ENCODE measurements at regions not wholly inside any gene's neighbourhood (a gene's known extent, or its start where the extent isn't known, plus 50 kb on each side); places are given as distances from the start of the nearest gene placed in this dataset.

DNA sequence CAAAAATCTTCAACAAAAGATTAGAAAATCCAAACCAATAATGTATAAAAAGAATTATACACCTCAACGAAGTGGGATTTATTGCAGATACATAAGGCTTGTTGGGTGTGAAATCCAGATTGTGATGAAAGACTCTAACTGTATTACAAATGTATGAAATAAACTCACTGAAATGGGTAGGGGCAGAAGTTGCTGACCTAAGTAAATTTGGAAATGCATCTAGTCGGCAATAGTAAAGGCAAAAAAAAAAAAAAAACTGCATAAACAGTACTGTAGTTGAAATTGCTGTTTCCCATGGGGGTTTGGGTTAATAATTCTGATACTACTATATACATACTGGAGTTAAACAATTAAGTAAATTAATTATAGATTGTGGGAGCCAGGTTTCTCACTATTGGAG, 130.7 kb upstream of the MAGEB18 start:
- CTCF ChIA-PET: no interaction called here
- ATAC-seq (no peak), DNase-seq (ENCODE audit: low spot score) (no peak)
- POLR2A ChIA-PET: no interaction called here
- Mint-ChIP-seq H3K4me1 (peaks cover 3% of the 10 kb centered on the region; the same call in 1 of the 2 replicates), H3K9me3 (no peaks in the 10 kb centered on the region), H3K27me3 (ENCODE audit: low read depth) (no peaks in the 10 kb centered on the region), H3K27ac (no peak overlapping the region), H3K36me3 (no peaks in the 10 kb centered on the region), H3K4me3 (no peak overlapping the region)
- TF ChIP-seq, protein P1, sequence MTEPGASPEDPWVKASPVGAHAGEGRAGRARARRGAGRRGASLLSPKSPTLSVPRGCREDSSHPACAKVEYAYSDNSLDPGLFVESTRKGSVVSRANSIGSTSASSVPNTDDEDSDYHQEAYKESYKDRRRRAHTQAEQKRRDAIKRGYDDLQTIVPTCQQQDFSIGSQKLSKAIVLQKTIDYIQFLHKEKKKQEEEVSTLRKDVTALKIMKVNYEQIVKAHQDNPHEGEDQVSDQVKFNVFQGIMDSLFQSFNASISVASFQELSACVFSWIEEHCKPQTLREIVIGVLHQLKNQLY (CRISPR knock-in tag; IDR thresholded peaks at IDR 0.05): no peak
- TF ChIP-seq NR2C2 (CRISPR knock-in tag; IDR thresholded peaks at IDR 0.05) (no peak), SP1 (CRISPR knock-in tag; conservative IDR thresholded peaks at IDR 0.05) (no peak), ZNF317 (CRISPR knock-in tag; IDR thresholded peaks at IDR 0.05; ENCODE audit: borderline replicate concordance, low read depth) (no peak), EMX1 (CRISPR knock-in tag; IDR thresholded peaks at IDR 0.05) (no peak), ATF1 (CRISPR knock-in tag; IDR thresholded peaks at IDR 0.05) (no peak), MYBL2 (CRISPR knock-in tag; IDR thresholded peaks at IDR 0.05) (no peak), GTF2I (CRISPR knock-in tag; conservative IDR thresholded peaks at IDR 0.05) (no peak), MXD4 (CRISPR knock-in tag; IDR thresholded peaks at IDR 0.05; ENCODE audit: borderline replicate concordance) (no peak), ZNF138 (CRISPR knock-in tag; conservative IDR thresholded peaks at IDR 0.05) (no peak), ZNF396 (CRISPR knock-in tag; IDR thresholded peaks at IDR 0.05; ENCODE audit: borderline replicate concordance) (no peak), CREM (CRISPR knock-in tag; IDR thresholded peaks at IDR 0.05) (no peak)
- TF ChIP-seq, protein P2, sequence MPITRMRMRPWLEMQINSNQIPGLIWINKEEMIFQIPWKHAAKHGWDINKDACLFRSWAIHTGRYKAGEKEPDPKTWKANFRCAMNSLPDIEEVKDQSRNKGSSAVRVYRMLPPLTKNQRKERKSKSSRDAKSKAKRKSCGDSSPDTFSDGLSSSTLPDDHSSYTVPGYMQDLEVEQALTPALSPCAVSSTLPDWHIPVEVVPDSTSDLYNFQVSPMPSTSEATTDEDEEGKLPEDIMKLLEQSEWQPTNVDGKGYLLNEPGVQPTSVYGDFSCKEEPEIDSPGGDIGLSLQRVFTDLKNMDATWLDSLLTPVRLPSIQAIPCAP (CRISPR knock-in tag; IDR thresholded peaks at IDR 0.05): no peak
- TF ChIP-seq, protein P3, sequence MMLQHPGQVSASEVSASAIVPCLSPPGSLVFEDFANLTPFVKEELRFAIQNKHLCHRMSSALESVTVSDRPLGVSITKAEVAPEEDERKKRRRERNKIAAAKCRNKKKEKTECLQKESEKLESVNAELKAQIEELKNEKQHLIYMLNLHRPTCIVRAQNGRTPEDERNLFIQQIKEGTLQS (CRISPR knock-in tag; conservative IDR thresholded peaks at IDR 0.05): no peak
- TF ChIP-seq, protein P4, sequence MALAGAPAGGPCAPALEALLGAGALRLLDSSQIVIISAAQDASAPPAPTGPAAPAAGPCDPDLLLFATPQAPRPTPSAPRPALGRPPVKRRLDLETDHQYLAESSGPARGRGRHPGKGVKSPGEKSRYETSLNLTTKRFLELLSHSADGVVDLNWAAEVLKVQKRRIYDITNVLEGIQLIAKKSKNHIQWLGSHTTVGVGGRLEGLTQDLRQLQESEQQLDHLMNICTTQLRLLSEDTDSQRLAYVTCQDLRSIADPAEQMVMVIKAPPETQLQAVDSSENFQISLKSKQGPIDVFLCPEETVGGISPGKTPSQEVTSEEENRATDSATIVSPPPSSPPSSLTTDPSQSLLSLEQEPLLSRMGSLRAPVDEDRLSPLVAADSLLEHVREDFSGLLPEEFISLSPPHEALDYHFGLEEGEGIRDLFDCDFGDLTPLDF (CRISPR knock-in tag; IDR thresholded peaks at IDR 0.05): no peak
- TF ChIP-seq, protein P5, sequence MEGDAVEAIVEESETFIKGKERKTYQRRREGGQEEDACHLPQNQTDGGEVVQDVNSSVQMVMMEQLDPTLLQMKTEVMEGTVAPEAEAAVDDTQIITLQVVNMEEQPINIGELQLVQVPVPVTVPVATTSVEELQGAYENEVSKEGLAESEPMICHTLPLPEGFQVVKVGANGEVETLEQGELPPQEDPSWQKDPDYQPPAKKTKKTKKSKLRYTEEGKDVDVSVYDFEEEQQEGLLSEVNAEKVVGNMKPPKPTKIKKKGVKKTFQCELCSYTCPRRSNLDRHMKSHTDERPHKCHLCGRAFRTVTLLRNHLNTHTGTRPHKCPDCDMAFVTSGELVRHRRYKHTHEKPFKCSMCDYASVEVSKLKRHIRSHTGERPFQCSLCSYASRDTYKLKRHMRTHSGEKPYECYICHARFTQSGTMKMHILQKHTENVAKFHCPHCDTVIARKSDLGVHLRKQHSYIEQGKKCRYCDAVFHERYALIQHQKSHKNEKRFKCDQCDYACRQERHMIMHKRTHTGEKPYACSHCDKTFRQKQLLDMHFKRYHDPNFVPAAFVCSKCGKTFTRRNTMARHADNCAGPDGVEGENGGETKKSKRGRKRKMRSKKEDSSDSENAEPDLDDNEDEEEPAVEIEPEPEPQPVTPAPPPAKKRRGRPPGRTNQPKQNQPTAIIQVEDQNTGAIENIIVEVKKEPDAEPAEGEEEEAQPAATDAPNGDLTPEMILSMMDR (IDR thresholded peaks at IDR 0.05): no peak

DNA sequence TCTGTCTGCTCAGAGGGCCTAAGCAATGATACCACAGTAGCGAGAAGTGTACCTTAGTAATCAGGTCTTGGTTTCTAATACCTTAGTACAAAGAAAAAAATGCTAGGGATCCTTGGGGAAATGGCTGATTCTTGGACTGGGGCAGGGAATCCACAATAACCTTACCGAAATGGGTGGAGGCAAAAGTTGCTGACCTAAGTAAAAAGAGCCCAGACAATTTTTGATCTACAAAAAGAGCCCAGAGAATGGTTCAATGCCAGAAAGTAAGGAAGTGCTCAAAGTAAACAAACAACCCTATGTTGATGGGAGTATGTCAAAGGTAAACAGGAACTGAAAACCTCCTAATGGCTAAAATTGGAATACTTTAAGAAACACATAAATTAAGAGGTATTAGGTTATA, 130.1 kb upstream of the MAGEB18 start:
- CTCF ChIA-PET: no interaction called here
- DNase-seq (ENCODE audit: low spot score): no peak
- Mint-ChIP-seq H3K27ac (no peak overlapping the region), H3K9me3 (no peaks in the 10 kb centered on the region), H3K27me3 (ENCODE audit: low read depth) (no peaks in the 10 kb centered on the region), H3K36me3 (no peaks in the 10 kb centered on the region), H3K4me3 (no peak overlapping the region), H3K4me1 (peaks cover 3% of the 10 kb centered on the region; the same call in 1 of the 2 replicates)
- POLR2A ChIA-PET: no interaction called here
- ATAC-seq: no peak
- TF ChIP-seq, protein P6, sequence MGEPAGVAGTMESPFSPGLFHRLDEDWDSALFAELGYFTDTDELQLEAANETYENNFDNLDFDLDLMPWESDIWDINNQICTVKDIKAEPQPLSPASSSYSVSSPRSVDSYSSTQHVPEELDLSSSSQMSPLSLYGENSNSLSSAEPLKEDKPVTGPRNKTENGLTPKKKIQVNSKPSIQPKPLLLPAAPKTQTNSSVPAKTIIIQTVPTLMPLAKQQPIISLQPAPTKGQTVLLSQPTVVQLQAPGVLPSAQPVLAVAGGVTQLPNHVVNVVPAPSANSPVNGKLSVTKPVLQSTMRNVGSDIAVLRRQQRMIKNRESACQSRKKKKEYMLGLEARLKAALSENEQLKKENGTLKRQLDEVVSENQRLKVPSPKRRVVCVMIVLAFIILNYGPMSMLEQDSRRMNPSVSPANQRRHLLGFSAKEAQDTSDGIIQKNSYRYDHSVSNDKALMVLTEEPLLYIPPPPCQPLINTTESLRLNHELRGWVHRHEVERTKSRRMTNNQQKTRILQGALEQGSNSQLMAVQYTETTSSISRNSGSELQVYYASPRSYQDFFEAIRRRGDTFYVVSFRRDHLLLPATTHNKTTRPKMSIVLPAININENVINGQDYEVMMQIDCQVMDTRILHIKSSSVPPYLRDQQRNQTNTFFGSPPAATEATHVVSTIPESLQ (CRISPR knock-in tag; IDR thresholded peaks at IDR 0.05): no peak
- TF ChIP-seq, protein P7, sequence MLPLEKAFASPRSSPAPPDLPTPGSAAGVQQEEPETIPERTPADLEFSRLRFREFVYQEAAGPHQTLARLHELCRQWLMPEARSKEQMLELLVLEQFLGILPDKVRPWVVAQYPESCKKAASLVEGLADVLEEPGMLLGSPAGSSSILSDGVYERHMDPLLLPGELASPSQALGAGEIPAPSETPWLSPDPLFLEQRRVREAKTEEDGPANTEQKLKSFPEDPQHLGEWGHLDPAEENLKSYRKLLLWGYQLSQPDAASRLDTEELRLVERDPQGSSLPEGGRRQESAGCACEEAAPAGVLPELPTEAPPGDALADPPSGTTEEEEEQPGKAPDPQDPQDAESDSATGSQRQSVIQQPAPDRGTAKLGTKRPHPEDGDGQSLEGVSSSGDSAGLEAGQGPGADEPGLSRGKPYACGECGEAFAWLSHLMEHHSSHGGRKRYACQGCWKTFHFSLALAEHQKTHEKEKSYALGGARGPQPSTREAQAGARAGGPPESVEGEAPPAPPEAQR (CRISPR knock-in tag; IDR thresholded peaks at IDR 0.05): no peak
- TF ChIP-seq SOX15 (CRISPR knock-in tag; IDR thresholded peaks at IDR 0.05): no peak
- TF ChIP-seq, protein P8, sequence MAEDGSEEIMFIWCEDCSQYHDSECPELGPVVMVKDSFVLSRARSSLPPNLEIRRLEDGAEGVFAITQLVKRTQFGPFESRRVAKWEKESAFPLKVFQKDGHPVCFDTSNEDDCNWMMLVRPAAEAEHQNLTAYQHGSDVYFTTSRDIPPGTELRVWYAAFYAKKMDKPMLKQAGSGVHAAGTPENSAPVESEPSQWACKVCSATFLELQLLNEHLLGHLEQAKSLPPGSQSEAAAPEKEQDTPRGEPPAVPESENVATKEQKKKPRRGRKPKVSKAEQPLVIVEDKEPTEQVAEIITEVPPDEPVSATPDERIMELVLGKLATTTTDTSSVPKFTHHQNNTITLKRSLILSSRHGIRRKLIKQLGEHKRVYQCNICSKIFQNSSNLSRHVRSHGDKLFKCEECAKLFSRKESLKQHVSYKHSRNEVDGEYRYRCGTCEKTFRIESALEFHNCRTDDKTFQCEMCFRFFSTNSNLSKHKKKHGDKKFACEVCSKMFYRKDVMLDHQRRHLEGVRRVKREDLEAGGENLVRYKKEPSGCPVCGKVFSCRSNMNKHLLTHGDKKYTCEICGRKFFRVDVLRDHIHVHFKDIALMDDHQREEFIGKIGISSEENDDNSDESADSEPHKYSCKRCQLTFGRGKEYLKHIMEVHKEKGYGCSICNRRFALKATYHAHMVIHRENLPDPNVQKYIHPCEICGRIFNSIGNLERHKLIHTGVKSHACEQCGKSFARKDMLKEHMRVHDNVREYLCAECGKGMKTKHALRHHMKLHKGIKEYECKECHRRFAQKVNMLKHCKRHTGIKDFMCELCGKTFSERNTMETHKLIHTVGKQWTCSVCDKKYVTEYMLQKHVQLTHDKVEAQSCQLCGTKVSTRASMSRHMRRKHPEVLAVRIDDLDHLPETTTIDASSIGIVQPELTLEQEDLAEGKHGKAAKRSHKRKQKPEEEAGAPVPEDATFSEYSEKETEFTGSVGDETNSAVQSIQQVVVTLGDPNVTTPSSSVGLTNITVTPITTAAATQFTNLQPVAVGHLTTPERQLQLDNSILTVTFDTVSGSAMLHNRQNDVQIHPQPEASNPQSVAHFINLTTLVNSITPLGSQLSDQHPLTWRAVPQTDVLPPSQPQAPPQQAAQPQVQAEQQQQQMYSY (CRISPR knock-in tag; IDR thresholded peaks at IDR 0.05): no peak
- TF ChIP-seq, protein P9, sequence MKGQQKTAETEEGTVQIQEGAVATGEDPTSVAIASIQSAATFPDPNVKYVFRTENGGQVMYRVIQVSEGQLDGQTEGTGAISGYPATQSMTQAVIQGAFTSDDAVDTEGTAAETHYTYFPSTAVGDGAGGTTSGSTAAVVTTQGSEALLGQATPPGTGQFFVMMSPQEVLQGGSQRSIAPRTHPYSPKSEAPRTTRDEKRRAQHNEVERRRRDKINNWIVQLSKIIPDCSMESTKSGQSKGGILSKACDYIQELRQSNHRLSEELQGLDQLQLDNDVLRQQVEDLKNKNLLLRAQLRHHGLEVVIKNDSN (CRISPR knock-in tag; IDR thresholded peaks at IDR 0.05): no peak
- TF ChIP-seq JAZF1 (CRISPR knock-in tag; IDR thresholded peaks at IDR 0.05): no peak
- no peak for TF ChIP-seq IRF2 (CRISPR knock-in tag; IDR thresholded peaks at IDR 0.05; ENCODE audit: borderline replicate concordance, low read depth)
- no peak for TF ChIP-seq ZNF263 (CRISPR knock-in tag; IDR thresholded peaks at IDR 0.05; ENCODE audit: low read depth)
- no peak for TF ChIP-seq ZNF396 (CRISPR knock-in tag; IDR thresholded peaks at IDR 0.05; ENCODE audit: borderline replicate concordance)
- no peak for TF ChIP-seq MXD4 (CRISPR knock-in tag; IDR thresholded peaks at IDR 0.05; ENCODE audit: borderline replicate concordance)
